ENCODE measurements at regions not wholly inside any gene's neighbourhood (a gene's known extent, or its start where the extent isn't known, plus 50 kb on each side); places are given as distances from the start of the nearest gene placed in this dataset.

- TF ChIP-seq, protein P1, sequence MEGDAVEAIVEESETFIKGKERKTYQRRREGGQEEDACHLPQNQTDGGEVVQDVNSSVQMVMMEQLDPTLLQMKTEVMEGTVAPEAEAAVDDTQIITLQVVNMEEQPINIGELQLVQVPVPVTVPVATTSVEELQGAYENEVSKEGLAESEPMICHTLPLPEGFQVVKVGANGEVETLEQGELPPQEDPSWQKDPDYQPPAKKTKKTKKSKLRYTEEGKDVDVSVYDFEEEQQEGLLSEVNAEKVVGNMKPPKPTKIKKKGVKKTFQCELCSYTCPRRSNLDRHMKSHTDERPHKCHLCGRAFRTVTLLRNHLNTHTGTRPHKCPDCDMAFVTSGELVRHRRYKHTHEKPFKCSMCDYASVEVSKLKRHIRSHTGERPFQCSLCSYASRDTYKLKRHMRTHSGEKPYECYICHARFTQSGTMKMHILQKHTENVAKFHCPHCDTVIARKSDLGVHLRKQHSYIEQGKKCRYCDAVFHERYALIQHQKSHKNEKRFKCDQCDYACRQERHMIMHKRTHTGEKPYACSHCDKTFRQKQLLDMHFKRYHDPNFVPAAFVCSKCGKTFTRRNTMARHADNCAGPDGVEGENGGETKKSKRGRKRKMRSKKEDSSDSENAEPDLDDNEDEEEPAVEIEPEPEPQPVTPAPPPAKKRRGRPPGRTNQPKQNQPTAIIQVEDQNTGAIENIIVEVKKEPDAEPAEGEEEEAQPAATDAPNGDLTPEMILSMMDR (conservative IDR thresholded peaks at IDR 0.05; ENCODE audit: low read depth, low read length), result no peak
- no peak overlapping the region for H3K4me3 ChIP-seq (ENCODE audit: low read depth, low read length)
- peak; percentile 72 for DNase-seq (ENCODE audit: low read depth)
Observed at GRCh38 chr9:12968093-12968492, 193.3 kb downstream of the LURAP1L start.

DNA sequence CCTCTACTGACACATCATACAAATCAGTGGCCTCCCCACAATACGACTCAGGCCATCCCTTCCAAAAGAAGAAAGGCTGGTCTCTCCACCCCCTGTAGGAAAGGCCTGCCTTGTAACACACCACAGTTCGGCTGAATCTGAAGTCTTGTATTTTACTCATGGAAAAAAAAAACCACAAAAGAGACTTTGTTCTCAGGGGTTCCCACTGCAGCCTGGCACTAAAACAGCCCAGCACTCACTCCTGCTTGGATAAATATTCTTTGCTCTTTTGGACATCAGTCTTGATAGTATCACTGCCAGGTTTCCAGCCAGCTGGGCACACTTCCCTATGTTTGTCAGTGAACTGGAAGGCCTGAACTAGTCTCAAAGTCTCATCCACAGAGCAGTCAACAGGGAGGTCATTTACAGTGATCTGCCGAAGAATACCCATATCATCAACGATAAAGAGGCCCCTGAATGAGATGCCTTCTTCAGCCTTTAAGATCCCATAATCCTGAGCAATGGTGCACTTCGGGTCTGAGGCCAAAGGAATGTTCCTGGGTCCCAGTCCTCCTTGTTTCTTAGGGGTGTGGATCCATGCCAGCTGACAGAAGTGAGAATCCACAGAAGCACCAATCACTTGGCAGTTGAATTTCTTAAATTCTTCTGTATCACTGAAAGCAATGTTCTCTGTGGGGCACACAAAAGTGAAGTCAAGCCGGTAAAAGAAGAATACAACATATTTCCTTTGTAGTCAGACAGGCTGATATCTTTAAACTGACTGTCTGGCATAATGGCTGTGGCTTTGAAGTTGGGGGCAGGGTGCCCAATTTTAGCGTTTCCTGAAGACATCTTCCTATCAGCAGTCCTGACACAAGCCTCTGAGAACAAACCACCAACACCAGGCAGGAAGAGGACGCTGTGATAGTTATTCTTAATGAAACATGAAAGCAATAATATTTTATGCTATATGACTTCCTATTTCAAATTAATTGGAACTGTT is 198.1 kb downstream of the LURAP1L start:
- H3K4me3 ChIP-seq (ENCODE audit: low read depth, low read length), result no peak overlapping the region
- no peak for DNase-seq (ENCODE audit: low read depth)
- TF ChIP-seq, protein P1 (conservative IDR thresholded peaks at IDR 0.05; ENCODE audit: low read depth, low read length), result no peak

- DNase-seq (ENCODE audit: low read depth), result no peak
- TF ChIP-seq, protein P1 (conservative IDR thresholded peaks at IDR 0.05; ENCODE audit: low read depth, low read length), result no peak
- no peak overlapping the region for H3K4me3 ChIP-seq (ENCODE audit: low read depth, low read length)
Observed at GRCh38 chr9:12973710-12974109, 198.9 kb downstream of the LURAP1L start.

DNA sequence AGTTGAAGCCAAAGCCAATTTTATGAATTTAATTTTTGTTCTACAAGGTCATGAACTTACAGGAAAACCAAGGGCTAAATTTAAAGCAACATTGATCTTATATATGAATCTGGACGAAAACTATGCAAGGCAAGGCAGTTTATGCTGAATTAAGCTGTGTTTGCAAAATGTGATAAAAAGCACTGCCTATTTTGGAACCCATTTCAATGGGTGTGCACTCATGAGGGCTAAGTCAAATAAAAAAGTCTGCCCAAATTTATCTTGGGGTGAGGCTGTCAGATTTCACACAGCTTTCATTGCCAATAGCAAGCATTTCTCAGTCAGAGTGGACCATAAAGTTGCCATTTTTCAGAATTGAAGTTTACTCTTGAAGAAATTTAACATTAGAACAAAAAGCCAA is 199.9 kb downstream of the LURAP1L start:
- TF ChIP-seq, protein P1 (conservative IDR thresholded peaks at IDR 0.05; ENCODE audit: low read depth, low read length), result no peak
- no peak for DNase-seq (ENCODE audit: low read depth)

GRCh38 chr9:12975496-12975895 is 200.7 kb downstream of the LURAP1L start:
- TF ChIP-seq, protein P1 (conservative IDR thresholded peaks at IDR 0.05; ENCODE audit: low read depth, low read length), result no peak
- no peak overlapping the region for H3K4me3 ChIP-seq (ENCODE audit: low read depth, low read length)
- no peak for DNase-seq (ENCODE audit: low read depth)

More for the DNA sequence above, 199.9 kb downstream of the LURAP1L start:
- H3K4me3 ChIP-seq (ENCODE audit: low read depth, low read length), result no peak overlapping the region

DNA sequence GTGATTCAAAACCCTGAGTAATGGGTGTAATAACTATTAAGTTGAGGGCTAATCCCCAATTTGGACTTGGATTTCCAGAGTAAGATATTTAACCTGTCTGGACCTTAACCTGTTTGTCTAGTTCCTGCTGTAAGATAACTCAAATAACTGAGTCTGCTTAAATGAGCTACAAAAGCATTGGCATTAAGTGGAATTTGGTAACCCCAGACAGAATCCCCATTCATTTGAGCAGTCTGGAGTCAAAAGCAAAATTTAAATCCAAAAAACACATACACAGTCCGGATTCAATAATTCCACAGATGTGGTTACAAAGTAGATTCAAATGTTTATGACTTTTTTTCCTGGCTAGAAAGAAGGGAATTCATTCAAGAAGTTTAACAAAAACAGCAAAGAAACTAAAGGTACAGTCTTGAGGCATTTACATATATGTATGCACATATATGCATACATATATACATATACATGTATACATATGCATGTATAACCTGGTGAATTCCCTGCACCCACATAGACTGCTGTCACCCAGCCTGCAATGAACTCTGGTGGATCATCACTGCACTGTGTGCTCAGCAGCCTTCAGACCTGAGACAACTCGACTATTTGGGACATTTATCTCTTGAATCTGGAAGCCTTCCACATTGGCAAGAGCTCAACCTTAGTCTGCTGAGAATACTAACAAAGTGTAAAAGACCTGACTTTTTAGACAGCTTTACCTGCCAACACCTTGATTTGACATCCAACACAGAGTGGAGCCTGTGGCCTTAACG is 205.4 kb downstream of the LURAP1L start:
- no peak for DNase-seq (ENCODE audit: low read depth)
- TF ChIP-seq, protein P1 (conservative IDR thresholded peaks at IDR 0.05; ENCODE audit: low read depth, low read length), result no peak
- H3K4me3 ChIP-seq (ENCODE audit: low read depth, low read length), result no peak overlapping the region
